RWPE2 (cell line): ENCODE measurements at regions not wholly inside any gene's neighbourhood (a gene's known extent, or its start where the extent isn't known, plus 50 kb on each side); places are given as distances from the start of the nearest gene placed in this dataset.
A peak's percentile ranks its signal among the peaks of the same experiment; 100 is the strongest.

Experiments used
- ATAC-seq: fragments of 200-7000 bp; cut with Tn5 transposase; 3 replicates; pipeline ENCODE4 v1.9.1; 2021; ENCODE audit warnings: low read depth
- DNase-seq: peaks from one replicate; pipeline ENCODE4 v3.0.0-alpha.2; 2020; ENCODE audit warnings: low spot score
- H3K27ac ChIP-seq: fragments of 450-650 bp; 2 replicates; pipeline ENCODE4 v1.5.1; 2017; ENCODE audit warnings: mild to moderate bottlenecking; ENCODE audit not compliant: poor library complexity, severe bottlenecking
- H3K27me3 ChIP-seq: fragments of 250-450 bp; sonication (Bioruptor Pico); 2 replicates; pipeline ENCODE4 v1.5.1; 2021; ENCODE audit warnings: mild to moderate bottlenecking, moderate library complexity; ENCODE audit not compliant: insufficient read depth, poor library complexity, severe bottlenecking
- H3K36me3 ChIP-seq: fragments of 250-450 bp; sonication (Bioruptor Pico); 2 replicates; pipeline ENCODE4 v1.5.1; 2020; ENCODE audit warnings: low read depth, mild to moderate bottlenecking, moderate library complexity
- H3K4me1 ChIP-seq: fragments of 250-450 bp; sonication (Bioruptor Pico); 2 replicates; pipeline ENCODE4 v1.5.1; 2021; ENCODE audit warnings: mild to moderate bottlenecking, moderate library complexity; ENCODE audit not compliant: insufficient read depth, poor library complexity, severe bottlenecking
- H3K4me3 ChIP-seq: fragments of 250-450 bp; sonication (Bioruptor Pico); 2 replicates; pipeline ENCODE4 v1.5.1; 2021; ENCODE audit warnings: mild to moderate bottlenecking, moderate library complexity; ENCODE audit not compliant: severe bottlenecking
- H3K9me3 ChIP-seq: fragments of 250-450 bp; sonication (Bioruptor Pico); 2 replicates; pipeline ENCODE4 v1.5.1; 2021; ENCODE audit warnings: mild to moderate bottlenecking, moderate library complexity; ENCODE audit not compliant: severe bottlenecking
- TF ChIP-seq, protein P1 (sequence below): fragments of 450-650 bp; IDR thresholded peaks from one replicate; pipeline ENCODE4 v1.5.1; 2017; ENCODE audit warnings: mild to moderate bottlenecking, moderate library complexity; ENCODE audit not compliant: poor library complexity, severe bottlenecking

DNA sequence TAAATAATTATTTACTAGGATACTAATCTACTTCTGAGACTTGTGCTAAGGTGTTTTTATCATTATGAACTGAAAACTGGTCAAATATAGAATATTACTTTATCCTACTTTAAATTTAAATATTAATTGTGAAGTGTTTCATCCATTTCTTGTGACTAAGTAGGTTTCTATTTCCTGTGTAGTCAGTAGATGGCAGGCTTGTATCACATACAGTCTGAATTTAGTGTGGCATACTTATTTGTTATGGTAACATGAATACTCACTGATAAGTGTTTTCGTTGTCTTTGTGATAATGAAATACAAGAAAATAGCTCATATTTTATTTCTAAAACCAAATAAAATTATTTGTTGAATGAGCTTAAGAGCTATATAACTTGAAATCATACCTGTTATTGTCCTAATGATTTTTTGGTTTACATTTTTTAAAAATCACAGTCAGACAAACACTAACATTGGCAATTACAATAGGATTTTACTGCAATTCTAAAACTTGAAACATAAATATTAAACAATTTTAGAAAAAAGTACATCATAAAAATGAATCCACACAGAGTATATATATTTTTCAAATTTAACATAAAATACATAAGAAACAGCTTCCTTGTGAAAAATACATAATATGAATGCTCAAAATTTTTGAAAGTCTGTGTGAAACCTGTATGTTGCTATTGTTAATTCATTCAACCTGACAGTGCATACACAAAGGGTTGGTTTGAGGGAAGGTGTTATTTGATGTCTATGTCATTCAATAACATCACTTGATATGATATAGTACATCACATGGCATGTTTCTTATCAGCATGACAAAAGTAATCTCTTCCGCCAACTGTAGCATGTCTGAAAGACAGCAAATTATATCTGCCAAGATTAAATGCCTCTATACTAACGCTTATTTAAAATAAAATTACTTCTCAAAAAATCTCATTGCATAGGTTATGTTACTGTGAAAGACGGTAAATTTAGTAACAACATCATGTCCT is 904.8 kb upstream of the PCDH20 start:
- Histone ChIP-seq H3K27me3 (no peaks in the 10 kb centered on the region), H3K36me3 (no peaks in the 10 kb centered on the region), H3K4me3 (no peak overlapping the region), H3K9me3 (no peaks in the 10 kb centered on the region), H3K4me1 (no peaks in the 10 kb centered on the region), H3K27ac (no peak overlapping the region)
- ATAC-seq (peak; percentile 31; the same call in 1 of the 3 replicates), DNase-seq (no peak)
- TF ChIP-seq, protein P1, sequence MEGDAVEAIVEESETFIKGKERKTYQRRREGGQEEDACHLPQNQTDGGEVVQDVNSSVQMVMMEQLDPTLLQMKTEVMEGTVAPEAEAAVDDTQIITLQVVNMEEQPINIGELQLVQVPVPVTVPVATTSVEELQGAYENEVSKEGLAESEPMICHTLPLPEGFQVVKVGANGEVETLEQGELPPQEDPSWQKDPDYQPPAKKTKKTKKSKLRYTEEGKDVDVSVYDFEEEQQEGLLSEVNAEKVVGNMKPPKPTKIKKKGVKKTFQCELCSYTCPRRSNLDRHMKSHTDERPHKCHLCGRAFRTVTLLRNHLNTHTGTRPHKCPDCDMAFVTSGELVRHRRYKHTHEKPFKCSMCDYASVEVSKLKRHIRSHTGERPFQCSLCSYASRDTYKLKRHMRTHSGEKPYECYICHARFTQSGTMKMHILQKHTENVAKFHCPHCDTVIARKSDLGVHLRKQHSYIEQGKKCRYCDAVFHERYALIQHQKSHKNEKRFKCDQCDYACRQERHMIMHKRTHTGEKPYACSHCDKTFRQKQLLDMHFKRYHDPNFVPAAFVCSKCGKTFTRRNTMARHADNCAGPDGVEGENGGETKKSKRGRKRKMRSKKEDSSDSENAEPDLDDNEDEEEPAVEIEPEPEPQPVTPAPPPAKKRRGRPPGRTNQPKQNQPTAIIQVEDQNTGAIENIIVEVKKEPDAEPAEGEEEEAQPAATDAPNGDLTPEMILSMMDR, result peak; percentile 89

DNA sequence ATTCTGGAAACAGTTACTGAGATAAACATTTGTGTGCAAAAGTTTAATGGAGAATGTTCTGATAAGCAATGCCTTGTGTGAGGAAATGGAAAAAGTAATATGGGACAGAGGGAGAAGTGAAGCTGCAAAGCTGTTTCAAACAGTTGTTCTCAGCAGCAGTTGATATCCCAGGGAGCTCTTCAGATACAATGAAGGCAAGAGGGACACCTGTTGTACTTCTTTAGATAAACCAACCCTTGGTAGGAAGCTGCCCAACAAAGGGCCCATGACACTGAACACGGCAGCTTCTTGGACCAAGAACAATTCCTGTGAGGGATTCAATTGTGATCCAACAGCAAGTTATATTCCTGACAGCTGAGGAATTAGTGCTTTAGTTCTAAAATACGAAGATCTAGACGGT is 894.3 kb upstream of the PCDH20 start:
- H3K36me3 ChIP-seq, result no peaks in the 10 kb centered on the region
- no peak overlapping the region for H3K27ac ChIP-seq
- no peaks in the 10 kb centered on the region for H3K27me3 ChIP-seq
- H3K4me3 ChIP-seq, result no peak overlapping the region
- TF ChIP-seq, protein P1, result no peak
- no peaks in the 10 kb centered on the region for H3K9me3 ChIP-seq
- ATAC-seq, result no peak
- DNase-seq, result no peak
- H3K4me1 ChIP-seq, result no peaks in the 10 kb centered on the region

DNA sequence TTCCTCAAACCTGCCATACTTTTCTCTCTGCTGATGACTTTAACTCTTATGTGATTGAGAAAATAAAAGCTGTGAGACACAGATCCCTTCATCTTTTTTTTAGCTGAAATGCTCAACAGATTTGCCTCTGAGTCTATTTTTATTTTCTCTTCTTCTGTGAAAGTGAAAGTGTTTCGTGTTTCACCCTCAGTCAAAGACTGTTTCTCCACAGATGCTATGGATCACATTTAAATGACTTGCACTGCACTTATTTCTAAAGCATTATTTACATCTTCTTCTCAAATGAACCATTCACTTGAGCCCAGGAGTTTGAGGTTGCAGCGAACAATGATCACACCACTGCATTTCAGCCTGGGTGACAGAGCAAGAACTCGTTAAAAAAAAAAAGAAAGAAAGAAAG is 890.1 kb upstream of the PCDH20 start:
- Histone ChIP-seq H3K27ac (no peak overlapping the region), H3K36me3 (no peaks in the 10 kb centered on the region)

DNA sequence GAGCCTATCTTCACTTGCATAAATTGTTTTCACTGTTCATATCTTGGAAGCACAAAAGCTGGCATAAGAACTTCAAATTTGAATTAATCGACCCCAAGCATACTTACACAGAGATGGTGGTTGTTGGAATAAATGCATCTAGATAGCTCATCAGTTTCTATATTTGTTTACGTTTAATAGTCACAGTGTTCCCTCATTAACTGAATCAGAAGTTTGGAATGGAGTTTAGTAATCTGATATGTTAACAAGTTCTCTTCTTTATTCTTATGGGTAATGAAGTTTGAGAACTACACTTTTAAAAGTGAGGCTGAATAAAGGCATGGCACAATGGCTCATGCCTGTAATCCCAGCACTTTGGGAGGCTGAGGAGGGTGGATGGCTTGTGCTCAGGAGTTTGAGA is 886.7 kb upstream of the PCDH20 start:
- no peaks in the 10 kb centered on the region for H3K36me3 ChIP-seq
- DNase-seq (no peak), ATAC-seq (peak; percentile 50; the same call in 1 of the 3 replicates)
- no peak overlapping the region for H3K4me3 ChIP-seq
- H3K9me3 ChIP-seq, result no peaks in the 10 kb centered on the region
- no peaks in the 10 kb centered on the region for H3K4me1 ChIP-seq
- TF ChIP-seq, protein P1, result no peak
- H3K27me3 ChIP-seq, result peaks cover 3% of the 10 kb centered on the region
- no peak overlapping the region for H3K27ac ChIP-seq

More for the DNA sequence above, 890.1 kb upstream of the PCDH20 start:
- Histone ChIP-seq H3K9me3 (no peaks in the 10 kb centered on the region), H3K4me1 (no peaks in the 10 kb centered on the region), H3K27me3 (peaks cover 3% of the 10 kb centered on the region), H3K4me3 (no peak overlapping the region)
- TF ChIP-seq, protein P1, result no peak
- DNase-seq (no peak), ATAC-seq (no peak)

DNA sequence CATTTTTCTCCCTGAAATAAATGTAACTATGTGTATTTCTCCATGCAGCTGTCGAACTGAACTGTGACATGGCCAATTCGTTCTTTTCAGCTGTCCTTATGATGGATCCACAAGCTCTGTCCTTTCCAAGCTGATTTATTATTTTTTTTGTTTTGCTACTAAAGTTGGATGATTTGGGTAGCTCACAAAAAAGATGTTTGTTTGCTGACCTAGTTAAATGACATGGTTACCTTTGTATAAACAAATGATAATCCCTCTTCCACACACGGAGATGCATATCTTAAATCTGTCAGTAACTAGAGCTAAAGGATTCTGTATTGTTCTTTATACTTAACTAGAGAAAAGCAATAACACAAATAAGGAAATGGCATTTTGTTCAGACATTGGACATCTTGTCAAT is 884.3 kb upstream of the PCDH20 start:
- no peaks in the 10 kb centered on the region for H3K9me3 ChIP-seq
- ATAC-seq, result no peak
- peaks cover 7% of the 10 kb centered on the region for H3K27me3 ChIP-seq
- H3K36me3 ChIP-seq, result no peaks in the 10 kb centered on the region
- TF ChIP-seq, protein P1, result no peak
- H3K27ac ChIP-seq, result no peak overlapping the region
- no peak for DNase-seq
- no peak overlapping the region for H3K4me3 ChIP-seq
- H3K4me1 ChIP-seq, result no peaks in the 10 kb centered on the region
